Transverse colon (tissue), 4 donors: ENCODE measurements at regions not wholly inside any gene's neighbourhood (a gene's known extent, or its start where the extent isn't known, plus 50 kb on each side); places are given as distances from the start of the nearest gene placed in this dataset.

Experiments used
- DNase-seq: peaks from one replicate; pipeline ENCODE4 v3.0.0-alpha.2; 2019
- H3K27ac ChIP-seq, 4 donors: fragments of 200-600 bp; sonication (generic); 2 replicates each; pipeline ENCODE4 v1.5.1; 2016 to 2018; ENCODE audit warnings: inconsistent platforms in 4 of 4
- H3K27me3 ChIP-seq: fragments of 200-600 bp; sonication (generic); 2 replicates; pipeline ENCODE4 v1.5.1; 2017; ENCODE audit warnings: inconsistent platforms
- H3K36me3 ChIP-seq, 4 donors: fragments of 200-600 bp; sonication (generic); 2 replicates each; pipeline ENCODE4 v1.5.1; 2017 to 2019; ENCODE audit warnings: inconsistent platforms in 4 of 4
- H3K4me1 ChIP-seq, 4 donors: fragments of 200-600 bp; sonication (generic); 2 replicates each; pipeline ENCODE4 v1.5.1; 2017 to 2020; ENCODE audit warnings: inconsistent platforms in 4 of 4
- H3K4me3 ChIP-seq, 4 donors: fragments of 200-600 bp; sonication (generic); 1 replicate in 1 of 4; 2 replicates in 3 of 4; pipeline versions ENCODE4 v1.5.1 to v1.6.1; 2017 to 2019; ENCODE audit warnings: inconsistent platforms in 4 of 4
- H3K9me3 ChIP-seq, 2 donors: fragments of 200-600 bp; sonication (generic); 2 replicates each; pipeline ENCODE4 v1.5.1; 2017 to 2019; ENCODE audit warnings: inconsistent platforms in 2 of 2
- EP300 ChIP-seq: sonication (generic); formaldehyde crosslinking; IDR thresholded peaks from one replicate; pipeline ENCODE4 v1.6.1; 2017; ENCODE audit warnings: antibody characterized with exemption, low read depth
- POLR2A ChIP-seq: fragments of 450-650 bp; IDR thresholded peaks from one replicate; pipeline ENCODE4 v1.6.1; 2016; ENCODE audit warnings: antibody characterized with exemption, mild to moderate bottlenecking, moderate library complexity
- POLR2AphosphoS5 ChIP-seq, 3 donors: sonication (generic); formaldehyde crosslinking; IDR thresholded peaks; one replicate each; pipeline ENCODE4 v1.6.1; 2016; ENCODE audit warnings: antibody characterized with exemption in 3 of 3
- WGBS, 2 donors: methylation state at CpG; one replicate each; pipeline ENCODE4 v1.1.5; 2018; ENCODE audit warnings: low coverage in 1 of 2; 5-methylcytosine and 5-hydroxymethylcytosine counted together
- in situ Hi-C, 4 donors: fragments of 200-750 bp; cut with MboI; loops; one replicate each; pipeline versions ENCODE4 v1.15.0 to v1.15.1; 2017; ENCODE audit warnings: low sequenced_read_pairs in 3 of 4, low pct_ligation_motif_present in 1 of 4, low pct_unique_long_range_greater_than_20kb in 1 of 4
- intact Hi-C: fragments of 100-400 bp; cut with DNase I; formaldehyde crosslinking; loops from one replicate; pipeline ENCODE4 v1.15.1; 2023; ENCODE audit warnings: low total_unique reads
- TF ChIP-seq, protein P1 (sequence below), 5 experiments: fragments of 200-600 bp in 3 of 5; fragments of 450-650 bp in 2 of 5; sonication (generic) in 3 of 5; IDR thresholded peaks; 1 replicate in 2 of 5; 2 replicates in 3 of 5; pipeline ENCODE4 v1.5.1; 2016 to 2017; ENCODE audit warnings: antibody characterized with exemption in 5 of 5, inconsistent platforms in 3 of 5, mild to moderate bottlenecking in 2 of 5, moderate library complexity in 1 of 5

- intact Hi-C loops (no loop called here), in situ Hi-C loops (no loop called here)
- no peak overlapping the region for H3K4me3 ChIP-seq
- no peak overlapping the region for H3K27ac ChIP-seq
- H3K36me3 ChIP-seq: no peaks in the 10 kb centered on the region
- no peaks in the 10 kb centered on the region for H3K4me1 ChIP-seq
- H3K9me3 ChIP-seq: no peaks in the 10 kb centered on the region
- TF ChIP-seq POLR2A (no peak), EP300 (no peak), POLR2AphosphoS5 (IDR thresholded peaks at IDR 0.05) (no peak)
- TF ChIP-seq, protein P1, sequence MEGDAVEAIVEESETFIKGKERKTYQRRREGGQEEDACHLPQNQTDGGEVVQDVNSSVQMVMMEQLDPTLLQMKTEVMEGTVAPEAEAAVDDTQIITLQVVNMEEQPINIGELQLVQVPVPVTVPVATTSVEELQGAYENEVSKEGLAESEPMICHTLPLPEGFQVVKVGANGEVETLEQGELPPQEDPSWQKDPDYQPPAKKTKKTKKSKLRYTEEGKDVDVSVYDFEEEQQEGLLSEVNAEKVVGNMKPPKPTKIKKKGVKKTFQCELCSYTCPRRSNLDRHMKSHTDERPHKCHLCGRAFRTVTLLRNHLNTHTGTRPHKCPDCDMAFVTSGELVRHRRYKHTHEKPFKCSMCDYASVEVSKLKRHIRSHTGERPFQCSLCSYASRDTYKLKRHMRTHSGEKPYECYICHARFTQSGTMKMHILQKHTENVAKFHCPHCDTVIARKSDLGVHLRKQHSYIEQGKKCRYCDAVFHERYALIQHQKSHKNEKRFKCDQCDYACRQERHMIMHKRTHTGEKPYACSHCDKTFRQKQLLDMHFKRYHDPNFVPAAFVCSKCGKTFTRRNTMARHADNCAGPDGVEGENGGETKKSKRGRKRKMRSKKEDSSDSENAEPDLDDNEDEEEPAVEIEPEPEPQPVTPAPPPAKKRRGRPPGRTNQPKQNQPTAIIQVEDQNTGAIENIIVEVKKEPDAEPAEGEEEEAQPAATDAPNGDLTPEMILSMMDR (IDR thresholded peaks at IDR 0.05): no peak
- no peak for DNase-seq
- H3K27me3 ChIP-seq: no peaks in the 10 kb centered on the region
Measured at GRCh38 chr2:180144338-180144813, 137.3 kb upstream of the CWC22 start.

DNA sequence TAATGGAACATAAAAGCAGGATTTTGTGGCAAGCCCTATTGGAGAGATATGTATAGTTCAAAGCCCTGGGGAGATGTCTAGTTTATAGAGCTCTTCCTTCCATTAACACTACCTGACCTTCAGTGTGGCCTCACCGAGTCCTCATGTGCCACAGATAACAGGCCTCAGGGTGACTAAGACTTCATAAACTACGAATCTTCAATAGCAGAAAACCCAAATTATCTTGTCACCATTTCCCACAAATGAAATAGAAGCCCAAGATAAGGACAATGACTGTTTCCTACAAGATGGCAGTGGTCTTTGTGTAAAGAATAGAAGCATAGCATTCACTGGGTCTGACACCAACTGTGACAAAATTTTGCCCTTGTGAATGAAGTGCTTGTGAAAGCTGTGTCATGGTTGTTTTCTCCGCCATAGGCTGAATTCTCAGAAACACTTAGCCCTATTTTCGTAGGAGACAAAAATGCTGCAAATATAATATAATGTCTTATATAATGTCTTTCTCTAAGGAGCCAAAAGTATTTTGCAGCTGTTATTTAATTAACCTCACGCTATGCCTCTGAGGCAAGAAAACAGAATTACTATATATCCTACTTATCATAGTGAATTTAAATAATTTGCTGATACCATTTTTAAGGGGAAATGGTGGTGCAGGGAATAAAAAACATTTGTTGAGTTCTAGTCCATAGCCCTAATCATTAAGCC, 136.7 kb upstream of the CWC22 start:
- TF ChIP-seq EP300 (no peak), POLR2AphosphoS5 (IDR thresholded peaks at IDR 0.05) (no peak), POLR2A (no peak)
- TF ChIP-seq, protein P1 (IDR thresholded peaks at IDR 0.05): no peak
- Histone ChIP-seq H3K36me3 (no peaks in the 10 kb centered on the region), H3K27ac (no peak overlapping the region), H3K4me3 (no peak overlapping the region), H3K9me3 (no peaks in the 10 kb centered on the region), H3K27me3 (no peaks in the 10 kb centered on the region), H3K4me1 (no peaks in the 10 kb centered on the region)
- intact Hi-C loops: no loop called here
- no peak for DNase-seq
- in situ Hi-C loops: no loop called here
- WGBS, 2 donors: 87 to 89% methylated on average over 4 to 5 of the region's 5 CpGs

- H3K36me3 ChIP-seq: no peaks in the 10 kb centered on the region
Measured at GRCh38 chr2:180141600-180141999, 134.5 kb upstream of the CWC22 start.

GRCh38 chr2:180133736-180134135, 126.6 kb upstream of the CWC22 start:
- intact Hi-C loops: no loop called here
- Histone ChIP-seq H3K27ac (no peak overlapping the region), H3K36me3 (no peaks in the 10 kb centered on the region), H3K9me3 (no peaks in the 10 kb centered on the region), H3K4me3 (no peak overlapping the region), H3K4me1 (no peaks in the 10 kb centered on the region), H3K27me3 (no peaks in the 10 kb centered on the region)
- in situ Hi-C loops: no loop called here
- 46% methylated on average over 1 of the region's 1 CpG; no CpG with 5 or more reads in 1 of the 2 donors for WGBS, 2 donors
- DNase-seq: no peak
- TF ChIP-seq, protein P1 (IDR thresholded peaks at IDR 0.05): no peak
- TF ChIP-seq POLR2AphosphoS5 (IDR thresholded peaks at IDR 0.05): no peak
- TF ChIP-seq EP300: no peak
- TF ChIP-seq POLR2A: no peak

More at GRCh38 chr2:180141600-180141999, 134.5 kb upstream of the CWC22 start:
- DNase-seq: no peak
- in situ Hi-C loops: no loop called here
- 59 to 65% methylated on average over 2 of the region's 2 CpGs for WGBS, 2 donors
- Histone ChIP-seq H3K27me3 (no peaks in the 10 kb centered on the region), H3K27ac (no peak overlapping the region), H3K4me3 (no peak overlapping the region), H3K9me3 (no peaks in the 10 kb centered on the region), H3K4me1 (no peaks in the 10 kb centered on the region)
- TF ChIP-seq, protein P1 (IDR thresholded peaks at IDR 0.05): no peak
- intact Hi-C loops: no loop called here
